Thyroid gland (tissue), 4 donors: ENCODE measurements at regions not wholly inside any gene's neighbourhood (a gene's known extent, or its start where the extent isn't known, plus 50 kb on each side); places are given as distances from the start of the nearest gene placed in this dataset.

Experiments
- DNase-seq, 2 donors: peaks; one replicate each; pipeline ENCODE4 v3.0.0-alpha.2; 2019
- H3K27ac ChIP-seq, 3 donors: fragments of 200-600 bp; sonication (generic); 1 replicate in 2 of 3; 2 replicates in 1 of 3; pipeline ENCODE4 v1.5.1; 2016 to 2019; ENCODE audit warnings: mild to moderate bottlenecking in 1 of 3, moderate library complexity in 1 of 3
- H3K27me3 ChIP-seq: fragments of 200-600 bp; sonication (generic); one replicate; pipeline ENCODE4 v1.5.1; 2019
- H3K36me3 ChIP-seq, 2 donors: fragments of 200-600 bp; sonication (generic); one replicate each; pipeline ENCODE4 v1.5.1; 2016 to 2019
- H3K4me1 ChIP-seq, 2 donors: fragments of 200-600 bp; sonication (generic); one replicate each; pipeline ENCODE4 v1.5.1; 2017 to 2019
- H3K4me3 ChIP-seq, 3 donors: fragments of 200-600 bp; sonication (generic); replicated peaks in 1 of 3; 1 replicate in 2 of 3; 2 replicates in 1 of 3; pipeline ENCODE4 v1.5.1; 2016; ENCODE audit warnings: mild to moderate bottlenecking in 1 of 3
- H3K9me3 ChIP-seq: fragments of 200-600 bp; sonication (generic); one replicate; pipeline ENCODE4 v1.5.1; 2017
- POLR2A ChIP-seq, 2 donors: fragments of 450-650 bp; IDR thresholded peaks; one replicate each; pipeline ENCODE4 v1.6.1; 2017; ENCODE audit warnings: antibody characterized with exemption in 2 of 2, mild to moderate bottlenecking in 2 of 2, moderate library complexity in 1 of 2
- WGBS, 2 donors: methylation state at CpG; one replicate each; pipeline ENCODE4 v1.1.5; 2017; 5-methylcytosine and 5-hydroxymethylcytosine counted together
- intact Hi-C: fragments of 100-400 bp; cut with DNase I; formaldehyde crosslinking; loops from one replicate; pipeline ENCODE4 v1.15.1; 2023
- TF ChIP-seq, protein P1 (sequence below), 6 experiments: fragments of 200-600 bp in 3 of 6; fragments of 450-650 bp in 3 of 6; sonication (generic) in 3 of 6; IDR thresholded peaks; one replicate each; pipeline ENCODE4 v1.5.1; 2016 to 2019; ENCODE audit warnings: antibody characterized with exemption in 6 of 6, mild to moderate bottlenecking in 2 of 6, inconsistent platforms in 1 of 6, moderate library complexity in 1 of 6

DNA sequence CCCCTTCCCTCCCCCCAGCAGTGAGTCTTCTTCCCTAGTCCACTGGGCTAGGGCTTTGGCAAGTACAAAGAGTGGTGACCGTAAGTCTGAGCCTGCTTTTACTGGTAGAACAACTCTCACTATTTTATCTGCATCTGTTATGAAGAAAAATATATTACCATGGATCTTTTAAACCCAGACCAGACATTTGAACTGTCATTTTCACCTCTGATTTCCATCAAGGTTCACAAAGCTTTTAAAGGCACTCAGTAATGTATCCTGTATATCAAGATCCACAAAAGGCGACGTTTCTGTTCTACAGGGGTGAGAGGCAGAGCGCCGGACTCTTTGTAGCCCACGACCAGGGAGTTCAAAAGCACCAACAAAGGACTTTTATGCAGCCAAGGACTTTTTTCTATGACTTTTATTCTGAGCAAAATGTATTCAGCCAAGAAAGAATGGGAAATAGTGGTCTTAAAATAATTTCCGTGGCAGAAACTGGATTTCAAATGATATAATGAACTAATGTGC, 388.3 kb downstream of the ANXA1 start:
- intact Hi-C loops = no loop called here
- H3K9me3 ChIP-seq = no peaks in the 10 kb centered on the region
- no peaks in the 10 kb centered on the region for H3K27me3 ChIP-seq
- TF ChIP-seq POLR2A (IDR thresholded peaks at IDR 0.05) = no peak
- TF ChIP-seq, protein P1, sequence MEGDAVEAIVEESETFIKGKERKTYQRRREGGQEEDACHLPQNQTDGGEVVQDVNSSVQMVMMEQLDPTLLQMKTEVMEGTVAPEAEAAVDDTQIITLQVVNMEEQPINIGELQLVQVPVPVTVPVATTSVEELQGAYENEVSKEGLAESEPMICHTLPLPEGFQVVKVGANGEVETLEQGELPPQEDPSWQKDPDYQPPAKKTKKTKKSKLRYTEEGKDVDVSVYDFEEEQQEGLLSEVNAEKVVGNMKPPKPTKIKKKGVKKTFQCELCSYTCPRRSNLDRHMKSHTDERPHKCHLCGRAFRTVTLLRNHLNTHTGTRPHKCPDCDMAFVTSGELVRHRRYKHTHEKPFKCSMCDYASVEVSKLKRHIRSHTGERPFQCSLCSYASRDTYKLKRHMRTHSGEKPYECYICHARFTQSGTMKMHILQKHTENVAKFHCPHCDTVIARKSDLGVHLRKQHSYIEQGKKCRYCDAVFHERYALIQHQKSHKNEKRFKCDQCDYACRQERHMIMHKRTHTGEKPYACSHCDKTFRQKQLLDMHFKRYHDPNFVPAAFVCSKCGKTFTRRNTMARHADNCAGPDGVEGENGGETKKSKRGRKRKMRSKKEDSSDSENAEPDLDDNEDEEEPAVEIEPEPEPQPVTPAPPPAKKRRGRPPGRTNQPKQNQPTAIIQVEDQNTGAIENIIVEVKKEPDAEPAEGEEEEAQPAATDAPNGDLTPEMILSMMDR (IDR thresholded peaks at IDR 0.05) = no peak
- H3K27ac ChIP-seq = no peak overlapping the region
- DNase-seq = no peak
- no peaks in the 10 kb centered on the region for H3K36me3 ChIP-seq
- no peaks in the 10 kb centered on the region for H3K4me1 ChIP-seq
- H3K4me3 ChIP-seq = no peak overlapping the region
- WGBS, 2 donors = 82 to 86% methylated on average over 7 of the region's 7 CpGs

DNA sequence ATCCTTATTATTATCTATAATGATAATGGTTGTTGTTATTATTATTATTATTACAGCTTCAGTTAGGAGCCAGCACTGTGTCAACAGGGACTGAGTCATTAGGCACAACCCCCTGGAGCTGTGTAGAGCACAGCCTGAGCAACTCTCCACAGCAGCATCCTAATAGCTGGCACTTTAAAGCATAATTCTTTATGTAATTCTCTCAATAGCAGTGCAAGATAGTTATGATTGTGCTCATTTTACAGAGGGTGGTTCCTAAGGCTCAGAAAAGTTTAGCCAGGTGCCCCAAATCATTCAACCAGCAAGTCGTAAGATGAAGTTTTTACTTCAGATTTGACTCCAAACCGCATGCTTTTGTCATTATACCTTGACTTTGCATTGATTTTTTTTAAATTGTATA, 390.3 kb downstream of the ANXA1 start:
- intact Hi-C loops = no loop called here
- no peaks in the 10 kb centered on the region for H3K36me3 ChIP-seq

DNA sequence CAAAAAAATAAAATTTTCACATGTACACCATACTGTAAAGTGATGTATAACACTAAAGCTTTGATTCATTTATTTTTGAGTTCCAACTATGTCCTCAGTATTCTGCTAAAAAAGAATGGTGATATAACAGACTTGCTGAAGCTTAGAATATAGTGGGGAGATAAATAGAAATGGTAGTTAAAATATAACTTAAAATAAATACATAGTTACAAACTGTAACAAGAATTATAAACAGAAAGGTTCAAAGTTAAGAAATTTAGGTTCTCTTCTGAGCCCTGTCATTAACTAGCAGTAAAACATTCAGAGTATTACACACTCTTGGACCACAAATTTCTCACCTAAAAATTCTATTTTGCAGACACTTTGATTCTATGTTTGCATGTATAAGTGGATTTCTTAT, 392.1 kb downstream of the ANXA1 start:
- no peak for DNase-seq
- intact Hi-C loops = no loop called here
- Histone ChIP-seq H3K27me3 (no peaks in the 10 kb centered on the region), H3K27ac (no peak overlapping the region), H3K36me3 (no peaks in the 10 kb centered on the region), H3K9me3 (no peaks in the 10 kb centered on the region), H3K4me1 (no peaks in the 10 kb centered on the region), H3K4me3 (no peak overlapping the region)
- TF ChIP-seq POLR2A (IDR thresholded peaks at IDR 0.05) = no peak

More for the DNA sequence above, 390.3 kb downstream of the ANXA1 start:
- Histone ChIP-seq H3K4me3 (no peak overlapping the region), H3K4me1 (no peaks in the 10 kb centered on the region), H3K27me3 (no peaks in the 10 kb centered on the region), H3K27ac (no peak overlapping the region), H3K9me3 (no peaks in the 10 kb centered on the region)
- WGBS, 2 donors = 37 to 42% methylated on average over 2 of the region's 2 CpGs
- DNase-seq = no peak
- no peak for TF ChIP-seq POLR2A (IDR thresholded peaks at IDR 0.05)
- TF ChIP-seq, protein P1 (IDR thresholded peaks at IDR 0.05) = no peak

DNA sequence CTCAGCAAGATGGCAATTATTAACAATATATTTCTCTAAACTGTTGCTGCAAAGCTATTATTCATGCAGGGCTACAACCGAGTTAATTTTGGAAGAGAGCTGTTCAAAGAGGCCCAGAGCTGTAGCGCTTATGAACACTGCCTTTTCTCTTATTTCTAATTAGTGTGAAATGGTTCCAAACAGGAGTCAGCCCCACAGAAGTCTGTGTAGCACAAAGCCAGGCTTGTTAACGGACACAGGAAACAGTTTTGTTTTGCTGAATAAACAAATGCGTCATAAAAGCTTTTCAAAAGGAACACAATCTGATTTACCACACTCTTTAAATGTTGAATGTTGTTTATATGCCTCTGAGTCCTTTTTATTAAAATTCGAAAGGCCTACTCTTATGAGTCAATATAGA, 396.5 kb downstream of the ANXA1 start:
- DNase-seq = no peak
- Histone ChIP-seq H3K27me3 (no peaks in the 10 kb centered on the region), H3K9me3 (no peaks in the 10 kb centered on the region), H3K4me1 (no peaks in the 10 kb centered on the region), H3K4me3 (no peak overlapping the region), H3K27ac (no peak overlapping the region), H3K36me3 (no peaks in the 10 kb centered on the region)
- no peak for TF ChIP-seq POLR2A (IDR thresholded peaks at IDR 0.05)
- TF ChIP-seq, protein P1 (IDR thresholded peaks at IDR 0.05) = no peak
- WGBS, 2 donors = 39 to 43% methylated on average over 5 of the region's 5 CpGs
- intact Hi-C loops = no loop called here

DNA sequence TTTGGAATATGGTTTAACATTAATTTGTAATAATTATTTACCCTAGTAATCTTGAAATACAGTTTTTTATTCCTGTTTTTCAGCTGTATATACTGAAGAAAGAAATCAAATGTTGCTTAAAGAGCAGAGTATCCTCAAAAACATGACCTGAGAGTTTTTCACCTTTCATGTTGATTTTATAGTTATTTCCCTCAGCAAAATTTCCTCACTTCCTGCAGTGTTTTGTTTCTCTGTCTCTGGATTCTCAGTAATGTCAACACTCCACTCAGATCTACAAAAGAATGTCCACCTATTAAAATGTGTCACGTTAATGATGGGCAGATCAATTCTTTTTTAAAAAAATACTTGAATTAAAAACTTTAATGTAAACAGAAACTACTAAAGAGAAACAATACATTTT, 398.3 kb downstream of the ANXA1 start:
- Histone ChIP-seq H3K4me1 (no peaks in the 10 kb centered on the region), H3K27ac (no peak overlapping the region), H3K36me3 (no peaks in the 10 kb centered on the region), H3K27me3 (no peaks in the 10 kb centered on the region), H3K9me3 (no peaks in the 10 kb centered on the region), H3K4me3 (no peak overlapping the region)
- 39 to 46% methylated on average over 1 of the region's 1 CpG for WGBS, 2 donors
- no peak for TF ChIP-seq POLR2A (IDR thresholded peaks at IDR 0.05)
- TF ChIP-seq, protein P1 (IDR thresholded peaks at IDR 0.05) = no peak
- intact Hi-C loops = no loop called here
- no peak for DNase-seq

DNA sequence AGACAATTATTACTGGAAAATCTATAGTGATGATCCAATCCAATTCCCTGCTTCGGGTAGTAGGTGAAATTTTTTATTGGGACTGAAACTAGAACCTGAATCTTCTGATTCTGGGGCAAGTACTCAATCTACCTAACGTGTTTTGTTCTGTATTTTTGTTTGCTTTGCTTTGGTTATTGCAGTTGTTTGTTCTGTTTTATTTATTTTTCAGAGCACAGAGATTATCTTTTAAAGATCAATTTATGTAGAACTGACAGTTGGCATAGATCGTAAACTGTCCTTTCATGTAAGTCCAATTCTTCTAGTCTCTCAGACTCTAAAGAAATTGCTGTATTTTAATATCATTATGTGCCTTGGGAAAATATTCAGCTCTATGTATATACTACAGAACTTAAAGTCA, 401.6 kb downstream of the ANXA1 start:
- Histone ChIP-seq H3K4me1 (no peaks in the 10 kb centered on the region), H3K4me3 (no peak overlapping the region), H3K27me3 (no peaks in the 10 kb centered on the region), H3K36me3 (no peaks in the 10 kb centered on the region), H3K27ac (no peak overlapping the region), H3K9me3 (no peaks in the 10 kb centered on the region)
- 57 to 58% methylated on average over 3 of the region's 3 CpGs for WGBS, 2 donors
- intact Hi-C loops = no loop called here
- TF ChIP-seq POLR2A (IDR thresholded peaks at IDR 0.05) = no peak
- TF ChIP-seq, protein P1 (IDR thresholded peaks at IDR 0.05) = no peak
- no peak for DNase-seq
